ENCODE measurements at regions not wholly inside any gene's neighbourhood (a gene's known extent, or its start where the extent isn't known, plus 50 kb on each side); places are given as distances from the start of the nearest gene placed in this dataset.

DNA sequence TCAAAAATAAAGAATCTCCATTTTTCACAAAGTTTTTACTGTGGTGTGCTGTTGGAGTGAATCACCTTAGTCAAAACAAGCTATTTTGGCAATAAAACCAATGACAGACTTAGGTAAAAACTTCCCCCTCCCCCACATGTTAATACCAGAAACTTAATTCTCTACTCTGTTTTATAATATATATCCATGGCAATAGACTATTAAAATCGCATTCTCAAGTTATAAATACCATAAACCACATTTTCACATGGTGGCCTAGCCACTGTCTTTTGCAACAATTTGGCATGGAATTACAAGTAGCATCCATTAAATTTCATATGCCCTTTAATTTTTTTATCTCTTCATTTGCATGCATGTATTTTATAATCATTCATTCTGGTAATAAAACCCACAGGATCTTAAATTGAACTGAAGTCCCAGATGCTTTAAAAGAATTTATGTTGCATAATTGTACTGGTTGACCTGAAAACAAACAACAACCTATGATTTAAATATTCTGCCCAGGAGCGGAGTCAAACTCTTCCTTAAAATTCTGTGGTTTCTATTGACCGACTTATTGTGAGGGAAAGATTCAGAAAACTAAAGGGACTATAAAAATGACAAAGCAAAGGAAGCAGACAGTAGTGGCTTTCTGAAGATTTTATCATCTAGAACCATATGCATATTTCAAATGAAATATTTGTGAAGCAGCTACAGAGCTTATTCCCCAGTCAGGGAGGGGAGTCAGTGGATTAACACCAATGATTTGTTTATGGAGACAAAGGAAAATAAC, 229.0 kb upstream of the TBL1XR1 start:
- H3K4me1 Mint-ChIP-seq = peaks cover 32 to 37% (median 32%) of the 10 kb centered on the region in 3 donors
- no peak overlapping the region for H3K4me3 ChIP-seq (ENCODE audit: control insufficient read depth in 1 of 2, extremely low read depth in 1 of 2, low read length in 1 of 2)
- DNase-seq (no peak), ATAC-seq (replicated peaks in 1 of 4) (no peak)
- H3K9me3 ChIP-seq = no peaks in the 10 kb centered on the region
- peak overlapping the region; percentile 90 to 95 for H3K27ac Mint-ChIP-seq
- H3K27me3 ChIP-seq (replicated peaks in 1 of 2; ENCODE audit: control insufficient read depth in 2 of 2, extremely low read depth in 1 of 2, insufficient read depth in 2 of 2, low read length in 1 of 2) = no peaks in the 10 kb centered on the region
- no peaks in the 10 kb centered on the region for H3K36me3 Mint-ChIP-seq
- ChIA-PET CTCF (interaction anchor here in 1 of 2 donors (1.5 kb wide), 1 partner anchor 23 kb away, joined by 4 read pairs; no protein-coding TSS in a partner anchor), POLR2A (interaction anchor here (0.5 to 1.1 kb wide), 4 partner anchors 163 to 373 kb away, joined by 3 read pairs; partner anchors contain the start of gene TBL1XR1 (in 1 of the 2))
- H3K4me3 Mint-ChIP-seq = peak overlapping the region in 2 of 3 donors; percentile 48 to 56
- no peaks in the 10 kb centered on the region for H3K36me3 ChIP-seq (ENCODE audit: control insufficient read depth in 2 of 2, extremely low read depth in 1 of 2, insufficient read depth in 1 of 2, low read length in 1 of 2)
- no peaks in the 10 kb centered on the region for H3K9me3 Mint-ChIP-seq
- H3K27me3 Mint-ChIP-seq = no peaks in the 10 kb centered on the region
- peaks cover 3 to 14% of the 10 kb centered on the region in 2 experiments for H3K4me1 ChIP-seq (ENCODE audit: control insufficient read depth in 1 of 2, extremely low read depth in 1 of 2, insufficient read depth in 2 of 2, low read length in 2 of 2)
- peak overlapping the region; percentile 64 for H3K27ac ChIP-seq (ENCODE audit: low read length)
- no CpG with 5 or more reads among the region's 3 CpGs for WGBS (ENCODE audit: insufficient coverage)

DNA sequence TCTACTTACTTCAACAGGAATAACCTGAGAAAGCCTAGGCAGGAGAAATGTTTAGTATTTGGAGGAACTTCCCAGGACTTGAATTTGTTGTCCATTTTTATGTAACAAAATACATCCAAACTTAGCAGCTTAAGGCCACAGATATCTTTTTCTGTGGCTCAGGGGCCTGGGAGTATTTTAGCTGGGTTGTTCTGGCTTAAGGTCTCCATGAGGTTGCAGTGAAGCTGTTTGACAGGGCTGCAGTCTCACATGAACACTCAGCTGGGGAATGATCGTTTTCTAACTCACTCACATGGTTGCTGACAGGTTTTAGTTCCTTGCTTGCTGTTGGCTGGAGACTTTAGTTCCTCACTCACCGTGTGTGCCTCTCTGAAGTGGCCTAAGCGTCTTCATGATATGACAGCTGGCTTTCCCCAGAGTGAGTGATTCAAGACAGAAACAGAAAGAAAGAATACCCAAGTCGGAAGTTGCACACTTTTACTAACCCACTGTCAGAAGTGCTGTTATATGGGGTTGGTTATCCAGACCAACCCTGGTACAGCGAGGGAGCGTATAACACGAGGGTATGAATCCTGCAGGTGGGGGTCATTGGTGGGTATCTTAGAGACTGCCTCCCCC, 229.7 kb upstream of the TBL1XR1 start:
- POLR2A ChIA-PET = interaction anchor here (0.5 to 1.1 kb wide), 3 partner anchors 191 to 374 kb away, joined by 3 read pairs; partner anchors contain the start of gene TBL1XR1 (in 1 of the 2)
- peak overlapping the region; percentile 90 to 95 for H3K27ac Mint-ChIP-seq
- peak overlapping the region in 1 of 2 donors; percentile 2 for H3K4me3 ChIP-seq (ENCODE audit: control insufficient read depth in 1 of 2, extremely low read depth in 1 of 2, low read length in 1 of 2)

DNA sequence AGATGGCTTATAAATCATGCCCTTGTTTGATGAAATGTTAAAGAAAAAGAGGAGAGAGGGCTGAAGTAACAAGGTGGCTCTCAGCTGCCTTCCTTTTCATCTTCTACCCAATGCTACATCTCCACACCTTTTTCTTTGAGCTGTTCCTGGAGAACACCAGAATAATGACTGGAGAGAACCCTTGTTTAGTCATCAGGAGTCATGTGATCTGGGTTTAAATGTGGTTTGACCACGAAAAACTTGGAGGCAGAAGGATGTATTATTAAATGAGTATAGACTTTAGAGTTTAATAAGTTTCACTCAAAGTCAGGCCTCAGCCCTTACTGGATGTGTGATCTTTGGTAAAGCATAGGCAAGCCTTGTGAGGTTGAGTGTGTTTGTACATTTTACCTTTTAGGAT, 230.3 kb upstream of the TBL1XR1 start:
- H3K4me3 ChIP-seq (ENCODE audit: control insufficient read depth in 1 of 2, extremely low read depth in 1 of 2, low read length in 1 of 2) = peak overlapping the region in 1 of 2 donors; percentile 2
- WGBS (ENCODE audit: insufficient coverage) = 0% methylated on average over 1 of the region's 1 CpG
- H3K4me3 Mint-ChIP-seq = peak overlapping the region; percentile 48 to 57 (median 56)
- H3K36me3 ChIP-seq (ENCODE audit: control insufficient read depth in 2 of 2, extremely low read depth in 1 of 2, insufficient read depth in 1 of 2, low read length in 1 of 2) = no peaks in the 10 kb centered on the region
- no peaks in the 10 kb centered on the region for H3K27me3 ChIP-seq (replicated peaks in 1 of 2; ENCODE audit: control insufficient read depth in 2 of 2, extremely low read depth in 1 of 2, insufficient read depth in 2 of 2, low read length in 1 of 2)
- ATAC-seq (replicated peaks in 1 of 4) (peak in 2 of 4 experiments; percentile 17 to 37), DNase-seq (peak in 1 of 35 experiments; percentile 38)
- peak overlapping the region; percentile 90 to 95 for H3K27ac Mint-ChIP-seq
- peak overlapping the region; percentile 64 for H3K27ac ChIP-seq (ENCODE audit: low read length)
- peaks cover 3 to 14% of the 10 kb centered on the region in 2 experiments for H3K4me1 ChIP-seq (ENCODE audit: control insufficient read depth in 1 of 2, extremely low read depth in 1 of 2, insufficient read depth in 2 of 2, low read length in 2 of 2)
- H3K9me3 Mint-ChIP-seq = no peaks in the 10 kb centered on the region
- no peaks in the 10 kb centered on the region for H3K9me3 ChIP-seq
- no peaks in the 10 kb centered on the region for H3K36me3 Mint-ChIP-seq
- no peaks in the 10 kb centered on the region for H3K27me3 Mint-ChIP-seq
- ChIA-PET POLR2A (no interaction called here), CTCF (interaction anchor here in 1 of 2 donors (1.5 to 1.7 kb wide), 2 partner anchors 22 to 376 kb away, joined by 3 to 4 read pairs; no protein-coding TSS in a partner anchor)
- peaks cover 30 to 37% (median 32%) of the 10 kb centered on the region in 3 donors for H3K4me1 Mint-ChIP-seq

More for the DNA sequence above, 229.7 kb upstream of the TBL1XR1 start:
- H3K36me3 ChIP-seq (ENCODE audit: control insufficient read depth in 2 of 2, extremely low read depth in 1 of 2, insufficient read depth in 1 of 2, low read length in 1 of 2) = no peaks in the 10 kb centered on the region
- CTCF ChIA-PET = interaction anchor here in 1 of 2 donors (1.5 kb wide), 1 partner anchor 22 kb away, joined by 4 read pairs; no protein-coding TSS in a partner anchor
- no peaks in the 10 kb centered on the region for H3K27me3 ChIP-seq (replicated peaks in 1 of 2; ENCODE audit: control insufficient read depth in 2 of 2, extremely low read depth in 1 of 2, insufficient read depth in 2 of 2, low read length in 1 of 2)
- H3K36me3 Mint-ChIP-seq = no peaks in the 10 kb centered on the region
- H3K9me3 ChIP-seq = no peaks in the 10 kb centered on the region
- peak in 26 of 35 experiments; percentile 1 to 59 (median 14) for DNase-seq
- peak overlapping the region; percentile 64 for H3K27ac ChIP-seq (ENCODE audit: low read length)
- H3K4me1 Mint-ChIP-seq = peaks cover 31 to 37% (median 32%) of the 10 kb centered on the region in 3 donors
- peak overlapping the region; percentile 48 to 57 (median 56) for H3K4me3 Mint-ChIP-seq
- no peaks in the 10 kb centered on the region for H3K9me3 Mint-ChIP-seq
- WGBS (ENCODE audit: insufficient coverage) = 0% methylated on average over 4 of the region's 7 CpGs
- peaks cover 3 to 14% of the 10 kb centered on the region in 2 experiments for H3K4me1 ChIP-seq (ENCODE audit: control insufficient read depth in 1 of 2, extremely low read depth in 1 of 2, insufficient read depth in 2 of 2, low read length in 2 of 2)
- no peaks in the 10 kb centered on the region for H3K27me3 Mint-ChIP-seq
- peak; percentile 82 to 93 (median 87) for ATAC-seq (replicated peaks in 1 of 4)

DNA sequence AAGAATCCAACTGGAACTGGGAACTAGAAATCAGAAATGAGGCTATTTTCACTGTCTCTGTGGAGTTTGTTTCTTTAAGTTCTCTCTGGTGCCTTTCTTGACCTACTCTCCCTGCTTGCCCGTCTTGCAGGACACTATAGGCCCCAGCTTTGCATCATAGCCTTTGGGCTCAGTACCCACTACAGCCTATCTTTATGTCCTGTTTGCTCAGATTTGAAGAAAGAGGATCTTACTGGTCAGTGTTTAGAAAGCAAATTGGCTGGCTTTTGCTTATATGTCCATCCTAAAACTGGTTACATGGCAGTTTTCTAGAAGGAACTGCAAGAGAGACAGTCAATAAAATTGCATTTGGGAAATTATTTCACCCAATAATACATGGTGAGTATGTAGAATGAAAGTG, 231.8 kb upstream of the TBL1XR1 start:
- no peak overlapping the region for H3K27ac Mint-ChIP-seq

DNA sequence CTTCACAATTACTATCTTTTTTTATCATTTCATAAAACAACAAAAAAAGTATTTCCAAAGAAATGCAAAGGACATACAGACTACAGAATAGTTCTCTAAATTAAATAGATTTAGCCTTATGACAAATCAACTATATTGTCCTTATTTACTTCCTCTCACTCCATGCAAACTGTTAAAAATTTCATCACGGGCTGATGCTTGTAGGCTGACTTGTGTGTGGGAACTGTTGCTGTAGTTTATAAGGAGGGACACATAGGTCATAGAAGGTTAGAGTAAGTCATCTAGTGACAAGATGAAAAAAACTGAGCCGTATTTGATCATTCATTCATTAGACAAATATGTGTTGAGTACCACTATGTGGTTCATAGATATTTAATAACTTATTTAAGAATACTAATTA, 232.5 kb upstream of the TBL1XR1 start:
- peaks cover 26 to 27% (median 26%) of the 10 kb centered on the region in 3 donors for H3K4me1 Mint-ChIP-seq
- H3K4me3 ChIP-seq (ENCODE audit: control insufficient read depth in 1 of 2, extremely low read depth in 1 of 2, low read length in 1 of 2) = no peak overlapping the region
- DNase-seq = no peak
- ChIA-PET POLR2A (no interaction called here), CTCF (no interaction called here)
- no peaks in the 10 kb centered on the region for H3K9me3 ChIP-seq
- H3K27me3 Mint-ChIP-seq = no peaks in the 10 kb centered on the region
- H3K36me3 Mint-ChIP-seq = no peaks in the 10 kb centered on the region
- ATAC-seq (replicated peaks in 1 of 4) = no peak
- H3K36me3 ChIP-seq (ENCODE audit: control insufficient read depth in 2 of 2, extremely low read depth in 1 of 2, insufficient read depth in 1 of 2, low read length in 1 of 2) = no peaks in the 10 kb centered on the region
- no peak overlapping the region for H3K27ac ChIP-seq (ENCODE audit: low read length)
- H3K4me3 Mint-ChIP-seq = no peak overlapping the region
- WGBS (ENCODE audit: insufficient coverage) = no CpG with 5 or more reads among the region's 2 CpGs
- no peak overlapping the region for H3K27ac Mint-ChIP-seq
- H3K4me1 ChIP-seq (ENCODE audit: control insufficient read depth in 1 of 2, extremely low read depth in 1 of 2, insufficient read depth in 2 of 2, low read length in 2 of 2) = peaks cover 3 to 14% of the 10 kb centered on the region in 2 experiments
- H3K9me3 Mint-ChIP-seq = no peaks in the 10 kb centered on the region
- H3K27me3 ChIP-seq (replicated peaks in 1 of 2; ENCODE audit: control insufficient read depth in 2 of 2, extremely low read depth in 1 of 2, insufficient read depth in 2 of 2, low read length in 1 of 2) = no peaks in the 10 kb centered on the region

More for the DNA sequence above, 231.8 kb upstream of the TBL1XR1 start:
- H3K36me3 Mint-ChIP-seq = no peaks in the 10 kb centered on the region
- Histone ChIP-seq H3K9me3 (no peaks in the 10 kb centered on the region), H3K36me3 (ENCODE audit: control insufficient read depth in 2 of 2, extremely low read depth in 1 of 2, insufficient read depth in 1 of 2, low read length in 1 of 2) (no peaks in the 10 kb centered on the region), H3K4me3 (ENCODE audit: control insufficient read depth in 1 of 2, extremely low read depth in 1 of 2, low read length in 1 of 2) (no peak overlapping the region), H3K4me1 (ENCODE audit: control insufficient read depth in 1 of 2, extremely low read depth in 1 of 2, insufficient read depth in 2 of 2, low read length in 2 of 2) (peaks cover 3 to 14% of the 10 kb centered on the region in 2 experiments), H3K27me3 (replicated peaks in 1 of 2; ENCODE audit: control insufficient read depth in 2 of 2, extremely low read depth in 1 of 2, insufficient read depth in 2 of 2, low read length in 1 of 2) (no peaks in the 10 kb centered on the region), H3K27ac (ENCODE audit: low read length) (no peak overlapping the region)
- H3K9me3 Mint-ChIP-seq = no peaks in the 10 kb centered on the region
- DNase-seq (no peak), ATAC-seq (replicated peaks in 1 of 4) (no peak)
- CTCF ChIA-PET = interaction anchor here in 1 of 2 donors (1.7 kb wide), 1 partner anchor 378 kb away, joined by 3 read pairs; no protein-coding TSS in a partner anchor
- H3K4me3 Mint-ChIP-seq = no peak overlapping the region
- H3K27me3 Mint-ChIP-seq = no peaks in the 10 kb centered on the region
- POLR2A ChIA-PET = interaction anchor here in 1 of 2 donors (0.6 kb wide), 1 partner anchor 743 kb away, joined by 5 read pairs; no protein-coding TSS in a partner anchor
- no CpG with 5 or more reads among the region's 1 CpG for WGBS (ENCODE audit: insufficient coverage)
- H3K4me1 Mint-ChIP-seq = peaks cover 30 to 33% (median 32%) of the 10 kb centered on the region in 3 donors

DNA sequence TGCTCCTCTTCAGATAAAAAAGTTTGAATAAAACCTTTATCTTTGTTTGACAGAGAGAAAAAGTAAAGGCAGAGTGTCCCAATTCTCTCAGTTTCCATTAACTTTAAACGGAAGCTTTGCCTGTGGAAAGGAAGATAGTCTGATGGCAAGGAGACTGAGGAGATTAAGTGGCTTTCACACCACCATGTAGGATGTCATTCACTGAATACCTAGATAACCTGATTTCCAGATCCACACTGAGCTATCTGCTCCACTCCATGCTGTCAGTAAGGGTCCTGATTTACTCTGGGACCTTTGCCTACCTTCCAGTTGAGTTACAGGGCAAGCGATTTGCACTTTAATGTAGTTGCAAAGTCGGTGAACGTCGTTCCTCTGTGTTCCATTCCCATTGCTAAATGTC, 233.4 kb upstream of the TBL1XR1 start:
- no peak overlapping the region for H3K4me3 Mint-ChIP-seq
- H3K27ac Mint-ChIP-seq = no peak overlapping the region
- no CpG with 5 or more reads among the region's 5 CpGs for WGBS (ENCODE audit: insufficient coverage)
- Histone ChIP-seq H3K4me3 (ENCODE audit: control insufficient read depth in 1 of 2, extremely low read depth in 1 of 2, low read length in 1 of 2) (no peak overlapping the region), H3K27ac (ENCODE audit: low read length) (no peak overlapping the region), H3K9me3 (no peaks in the 10 kb centered on the region), H3K4me1 (ENCODE audit: control insufficient read depth in 1 of 2, extremely low read depth in 1 of 2, insufficient read depth in 2 of 2, low read length in 2 of 2) (peaks cover 3 to 14% of the 10 kb centered on the region in 2 experiments), H3K36me3 (ENCODE audit: control insufficient read depth in 2 of 2, extremely low read depth in 1 of 2, insufficient read depth in 1 of 2, low read length in 1 of 2) (no peaks in the 10 kb centered on the region), H3K27me3 (replicated peaks in 1 of 2; ENCODE audit: control insufficient read depth in 2 of 2, extremely low read depth in 1 of 2, insufficient read depth in 2 of 2, low read length in 1 of 2) (no peaks in the 10 kb centered on the region)
- CTCF ChIA-PET = no interaction called here
- no peaks in the 10 kb centered on the region for H3K36me3 Mint-ChIP-seq
- H3K9me3 Mint-ChIP-seq = no peaks in the 10 kb centered on the region
- ATAC-seq (replicated peaks in 1 of 4) (no peak), DNase-seq (no peak)
- peaks cover 21 to 26% (median 23%) of the 10 kb centered on the region in 3 donors for H3K4me1 Mint-ChIP-seq
- POLR2A ChIA-PET = no interaction called here
- H3K27me3 Mint-ChIP-seq = no peaks in the 10 kb centered on the region
